GM11168 (cell line): ENCODE measurements at regions not wholly inside any gene's neighbourhood (a gene's known extent, or its start where the extent isn't known, plus 50 kb on each side); places are given as distances from the start of the nearest gene placed in this dataset.

Source experiments
- in situ Hi-C: fragments of 300-500 bp; cut with MboI; formaldehyde crosslinking; loops from one replicate; pipeline ENCODE4 v1.12.0; 2022; ENCODE audit warnings: low sequenced_read_pairs; ENCODE audit not compliant: unreplicated experiment

GRCh38 chr4:144901141-144901540, 196.9 kb downstream of the ANAPC10 start:
- in situ Hi-C loops, result no loop called here

DNA sequence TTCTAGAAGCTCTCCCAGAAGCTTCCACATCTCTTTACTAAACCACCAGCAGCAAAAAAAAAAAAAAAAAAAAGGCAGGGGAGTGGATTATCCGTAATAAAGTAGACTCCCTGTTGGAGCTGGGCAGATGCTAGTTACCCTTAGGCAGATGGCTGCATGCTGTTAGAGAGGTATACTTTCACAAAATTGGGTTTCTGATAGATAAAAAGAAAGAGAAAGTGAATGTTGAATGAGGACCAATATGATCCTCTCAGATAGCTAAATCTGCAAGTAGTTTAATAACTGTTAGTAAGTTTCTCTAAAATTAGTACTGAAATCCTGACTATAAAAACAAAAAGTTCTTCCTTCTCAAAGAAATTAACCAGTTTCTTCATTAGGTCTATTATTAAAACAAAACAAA, 195.4 kb downstream of the ANAPC10 start:
- in situ Hi-C loops, result no loop called here

GRCh38 chr4:144903953-144904711, 193.9 kb downstream of the ANAPC10 start:
- in situ Hi-C loops, result no loop called here

DNA sequence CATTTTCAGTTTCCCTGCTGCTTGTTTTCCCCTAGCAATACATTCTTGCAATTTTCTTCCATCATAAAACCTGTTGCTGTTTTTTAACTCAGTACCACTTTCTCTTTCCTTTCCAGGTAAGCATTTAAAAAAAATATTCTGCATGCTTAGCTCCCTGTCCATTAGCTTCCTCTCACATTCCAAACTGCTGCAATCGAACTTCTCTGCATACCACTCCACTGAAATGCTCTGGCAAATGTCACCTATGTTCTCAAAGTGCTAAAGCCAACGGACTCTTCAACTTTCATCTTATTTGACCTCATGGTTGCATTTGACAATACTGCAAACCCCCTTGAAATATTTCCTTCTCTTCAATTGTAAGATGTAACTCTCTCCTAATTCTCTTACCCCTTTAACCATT, 192.7 kb downstream of the ANAPC10 start:
- in situ Hi-C loops, result no loop called here

DNA sequence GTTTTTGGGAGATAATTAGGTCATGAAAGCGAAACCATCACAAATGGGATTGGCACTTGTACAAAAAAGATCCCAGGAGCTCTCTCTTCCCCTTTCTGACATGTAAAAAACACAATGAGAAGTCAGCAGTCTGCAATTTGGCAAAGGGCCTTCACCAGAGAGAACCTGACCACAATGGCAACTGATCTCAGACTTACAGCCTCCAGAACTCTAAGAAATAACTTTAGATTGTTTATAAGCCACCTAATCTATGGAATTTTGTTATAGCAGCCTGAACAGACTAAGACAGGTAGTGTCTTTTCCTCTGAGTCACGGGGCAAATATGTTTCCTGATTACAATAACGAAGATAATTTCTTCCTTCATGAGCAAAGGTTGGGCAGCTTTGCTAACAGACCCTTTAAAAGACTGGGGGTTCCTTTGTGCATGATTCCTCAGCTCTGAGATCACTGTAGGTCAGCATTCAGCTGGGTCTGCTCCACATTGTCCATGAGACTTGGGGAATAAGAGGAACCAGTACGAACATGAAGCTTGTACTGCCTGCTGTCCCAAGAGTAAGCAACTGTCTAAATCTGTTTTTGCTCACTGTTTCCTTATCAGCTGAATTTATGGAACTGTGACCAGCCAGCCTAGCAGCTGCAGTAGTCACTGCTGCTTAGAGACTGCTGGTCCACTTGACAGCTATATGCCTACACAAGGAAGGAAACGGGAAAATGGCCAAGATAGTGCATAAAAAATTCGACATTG, 191.6 kb downstream of the ANAPC10 start:
- in situ Hi-C loops, result no loop called here

DNA sequence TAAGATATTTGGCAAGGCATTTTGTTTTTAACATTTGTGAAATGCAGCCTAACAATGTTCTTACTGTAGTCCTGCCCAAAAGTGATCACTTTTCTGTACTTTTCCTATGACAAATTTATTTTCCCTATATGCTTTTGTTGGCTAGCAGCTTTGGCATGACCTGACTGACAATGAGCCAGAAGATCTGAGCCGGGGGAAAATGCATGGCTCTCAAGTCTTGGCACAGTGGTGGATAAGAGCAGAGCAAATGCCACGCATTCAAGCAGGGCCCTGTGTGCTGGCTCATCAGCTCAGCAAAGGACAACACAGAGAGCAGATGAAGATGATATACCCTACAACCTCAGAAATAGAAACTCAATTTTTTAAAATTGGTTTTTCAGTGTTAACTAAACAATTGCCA, 187.3 kb downstream of the ANAPC10 start:
- in situ Hi-C loops, result no loop called here
